GM18858 (cell line): ENCODE measurements at regions not wholly inside any gene's neighbourhood (a gene's known extent, or its start where the extent isn't known, plus 50 kb on each side); places are given as distances from the start of the nearest gene placed in this dataset.

Source experiments
- ATAC-seq: cut with Tn5 transposase; IDR thresholded peaks from one replicate; pipeline ENCODE4 v1.9.1; 2021; ENCODE audit not compliant: unreplicated experiment

DNA sequence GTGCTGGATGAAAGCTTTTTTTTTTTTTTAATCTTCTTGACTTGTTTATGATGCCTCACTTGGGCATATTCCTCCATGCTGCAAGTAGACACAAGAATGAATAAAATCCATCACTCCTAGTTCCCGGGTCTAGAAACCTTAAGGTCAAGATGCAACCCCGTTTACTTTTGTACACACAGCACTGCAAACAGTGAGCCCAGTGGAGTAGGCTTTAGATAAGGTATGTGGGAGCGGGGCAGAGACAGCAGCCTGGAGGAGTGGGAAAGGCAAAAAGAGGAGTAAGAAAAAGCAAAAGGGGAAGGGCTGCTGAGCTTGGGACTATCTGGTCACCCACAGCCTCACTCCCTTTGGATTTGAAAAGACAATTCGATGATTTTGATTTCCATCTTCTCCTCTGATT lies 429.8 kb upstream of the ARGLU1 start:
- ATAC-seq: no peak

DNA sequence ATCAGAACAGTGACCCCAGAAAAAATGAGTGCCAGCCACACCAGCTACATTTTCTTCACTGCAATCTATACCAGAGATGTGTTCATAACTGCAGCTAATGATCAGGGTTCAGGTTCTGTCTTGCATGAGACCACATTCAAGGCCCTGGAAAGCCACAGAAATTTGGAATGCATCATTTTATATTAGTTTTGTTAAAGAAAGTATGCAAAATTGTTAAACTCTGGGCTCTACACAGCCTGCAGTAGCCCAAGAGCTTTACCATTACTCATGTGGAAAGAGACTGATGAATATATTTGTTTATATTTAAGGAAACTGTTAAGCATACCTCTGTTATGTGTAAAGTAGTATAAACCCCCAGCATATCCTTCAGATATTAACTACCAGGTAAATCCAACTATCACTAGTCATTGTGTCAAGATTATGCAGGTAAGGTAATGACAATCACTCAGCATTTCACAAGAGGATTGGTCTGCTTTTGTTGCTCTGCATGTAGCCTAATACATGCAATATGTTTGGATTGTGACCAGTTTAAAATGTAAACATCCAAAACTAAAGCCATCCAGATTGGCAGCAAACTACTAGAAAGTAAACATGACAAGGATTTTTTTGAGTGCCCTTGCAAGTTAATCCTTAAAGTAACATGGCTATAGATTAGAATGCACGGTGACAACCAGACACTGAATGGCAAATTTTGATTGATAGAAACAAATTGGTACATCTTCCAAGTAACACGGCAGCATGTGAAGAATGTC lies 429.1 kb upstream of the ARGLU1 start:
- ATAC-seq: no peak

DNA sequence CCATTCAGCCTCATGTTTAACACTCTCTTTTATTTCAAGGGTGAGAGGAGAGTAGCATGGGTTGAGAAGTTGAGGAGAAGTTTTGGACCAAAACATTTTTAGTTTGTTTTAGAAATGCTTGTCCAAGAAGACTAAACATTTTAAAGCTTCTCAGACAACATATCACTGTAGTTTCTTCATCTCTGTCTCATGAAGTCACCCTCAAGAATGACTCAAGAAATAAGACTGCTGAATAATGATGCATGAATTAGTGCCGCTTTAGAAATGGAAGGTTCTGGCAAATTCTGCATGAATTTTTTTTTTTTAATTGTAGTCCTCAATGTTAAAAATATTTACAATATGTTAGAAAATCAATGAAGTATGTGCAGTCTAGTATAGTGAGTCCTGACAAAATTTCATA lies 422.7 kb upstream of the ARGLU1 start:
- no peak for ATAC-seq

DNA sequence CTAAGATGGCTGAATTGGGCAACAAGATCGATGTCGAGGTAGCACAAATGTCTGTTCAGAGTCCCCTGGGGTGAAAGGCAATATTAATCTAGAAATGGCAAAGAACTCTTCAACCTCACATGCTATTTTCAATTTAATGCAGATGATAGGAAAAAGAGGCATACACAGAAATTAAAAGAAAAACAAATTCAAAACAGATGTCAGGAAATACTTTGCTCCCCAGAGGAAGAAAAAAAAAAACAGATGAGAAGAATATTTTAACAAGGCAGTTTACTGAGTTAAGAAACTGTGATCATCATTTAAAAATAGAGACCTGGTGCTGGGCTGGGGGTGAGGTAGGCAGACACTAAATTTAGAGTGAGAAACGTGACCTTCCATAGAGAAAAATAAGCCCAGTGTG lies 421.9 kb upstream of the ARGLU1 start:
- ATAC-seq: no peak

DNA sequence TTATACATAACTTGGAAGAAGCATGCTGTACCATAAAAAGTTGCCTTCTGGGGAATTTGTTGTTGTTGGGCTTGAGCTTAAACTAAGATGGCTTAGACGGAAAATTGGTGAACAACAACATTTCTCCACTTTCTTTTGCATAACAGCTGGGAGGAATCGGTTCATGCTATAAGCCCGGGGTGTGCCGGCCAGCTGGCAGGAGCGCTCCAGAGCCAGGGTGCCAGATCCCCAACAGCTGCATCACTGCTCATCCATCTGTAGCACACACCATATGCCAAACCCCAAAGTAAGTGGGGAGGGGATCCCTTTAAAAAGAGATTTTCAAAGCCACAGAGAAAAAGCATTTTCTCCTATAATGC lies 419.5 kb upstream of the ARGLU1 start:
- ATAC-seq: no peak

DNA sequence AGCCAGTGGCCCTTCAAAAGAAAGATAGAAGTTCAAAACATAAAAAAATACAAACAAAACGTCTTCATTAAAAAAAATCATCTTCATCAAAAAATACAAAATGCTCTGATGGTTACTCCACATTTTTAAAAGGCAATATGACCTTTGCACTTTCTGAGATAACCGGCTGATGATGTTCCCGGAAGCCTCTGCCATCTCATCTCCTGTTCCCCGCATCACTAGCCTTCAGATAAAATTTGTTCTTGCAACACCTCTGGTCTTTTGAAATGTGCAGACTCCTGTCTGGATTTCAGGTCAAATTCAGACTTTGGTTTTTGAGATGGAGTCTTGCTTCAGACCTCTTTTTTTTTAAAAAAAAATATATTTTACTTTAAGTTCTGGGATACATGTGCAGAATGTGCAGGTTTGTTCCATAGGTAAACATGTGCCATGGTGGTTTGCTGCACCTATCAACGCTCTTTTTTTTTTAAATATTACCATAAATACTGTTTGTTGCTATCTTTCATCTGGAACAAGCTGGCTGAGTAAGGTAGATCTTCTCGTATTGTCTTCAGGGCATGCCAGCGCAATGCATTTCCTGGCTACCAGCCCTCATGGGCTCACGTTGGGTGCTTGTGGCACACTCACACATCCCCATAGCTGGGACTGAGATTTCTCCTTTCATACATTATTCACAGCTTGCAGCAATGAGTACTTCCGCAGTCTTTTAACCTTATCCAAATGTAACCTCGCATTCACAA lies 418.9 kb upstream of the ARGLU1 start:
- ATAC-seq: no peak

DNA sequence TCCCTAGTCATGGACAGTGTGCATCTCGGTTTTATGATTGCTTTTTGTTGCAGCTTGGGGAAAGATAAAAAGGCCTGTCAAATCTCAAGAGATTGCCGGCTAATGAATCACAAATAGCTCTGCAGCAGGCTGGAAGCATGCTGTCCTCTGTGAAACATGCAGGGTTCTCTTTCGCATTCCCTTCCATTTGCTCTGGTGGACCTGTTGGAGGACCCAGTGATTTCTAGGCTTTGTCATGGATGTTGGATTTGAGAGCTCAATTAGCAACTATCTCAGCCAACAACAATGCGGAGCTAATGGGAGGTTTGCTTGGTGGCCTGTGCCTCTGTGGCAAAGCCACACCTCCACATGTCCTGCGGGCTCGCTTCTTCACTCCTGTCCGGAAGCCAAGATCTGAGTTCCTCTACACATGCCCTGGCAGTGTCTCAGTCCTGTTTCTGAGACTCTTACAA lies 418.1 kb upstream of the ARGLU1 start:
- ATAC-seq: no peak

DNA sequence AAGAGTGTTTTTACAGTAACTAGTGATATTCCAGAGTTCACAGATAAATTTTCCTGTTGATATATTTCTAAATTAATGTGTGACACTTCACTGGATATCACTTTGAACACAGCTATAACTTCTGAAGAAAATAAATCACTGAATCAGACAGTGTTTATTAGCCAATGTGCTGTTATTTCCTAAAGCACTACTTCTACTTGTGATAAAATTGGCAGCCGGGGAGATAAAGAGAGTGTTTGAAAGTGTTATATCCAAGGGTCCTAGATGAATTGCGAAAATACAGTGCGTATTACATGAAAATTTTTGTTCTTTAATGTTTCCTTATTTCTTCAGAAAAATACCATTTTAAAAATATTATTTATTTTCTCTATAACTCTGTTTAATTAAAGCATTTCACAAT lies 417.5 kb upstream of the ARGLU1 start:
- ATAC-seq: no peak

DNA sequence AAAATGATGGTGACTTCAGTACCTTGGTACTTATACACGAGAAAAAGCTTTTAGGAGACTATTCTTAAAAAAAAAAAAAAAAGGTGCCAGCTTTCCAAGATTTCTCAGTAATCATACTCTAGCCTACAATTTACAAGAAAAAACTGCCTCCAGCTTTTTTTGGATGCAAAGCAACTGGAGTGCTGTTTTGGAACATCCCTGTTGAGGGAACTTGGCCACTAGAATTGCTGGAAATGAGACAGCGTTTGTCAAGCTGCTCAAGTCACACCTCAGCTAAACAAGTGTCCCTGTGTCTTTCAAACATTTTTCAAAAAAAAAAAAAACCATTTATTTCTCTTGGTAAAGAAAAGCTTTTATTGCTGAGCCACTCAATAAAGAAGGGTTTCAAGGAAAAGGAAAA lies 413.1 kb upstream of the ARGLU1 start:
- no peak for ATAC-seq

DNA sequence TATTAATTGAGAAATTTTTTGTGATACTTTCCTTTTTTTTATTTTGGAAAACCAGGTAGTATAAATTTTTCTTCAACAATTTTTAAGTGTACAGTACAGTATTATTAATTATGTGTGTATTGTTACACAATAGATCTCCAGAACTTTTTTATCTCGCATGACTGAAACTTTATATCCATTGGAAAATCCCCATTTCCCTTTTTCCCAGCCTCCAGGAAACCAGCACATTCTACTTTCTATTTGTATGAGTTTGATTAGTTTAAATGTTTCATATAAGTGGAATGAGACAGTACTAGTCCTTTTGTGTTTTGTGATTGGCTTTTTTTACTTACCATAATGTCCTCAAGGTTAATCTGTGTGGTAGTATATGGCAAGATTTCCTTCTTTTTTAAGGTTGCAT lies 399.5 kb upstream of the ARGLU1 start:
- no peak for ATAC-seq

DNA sequence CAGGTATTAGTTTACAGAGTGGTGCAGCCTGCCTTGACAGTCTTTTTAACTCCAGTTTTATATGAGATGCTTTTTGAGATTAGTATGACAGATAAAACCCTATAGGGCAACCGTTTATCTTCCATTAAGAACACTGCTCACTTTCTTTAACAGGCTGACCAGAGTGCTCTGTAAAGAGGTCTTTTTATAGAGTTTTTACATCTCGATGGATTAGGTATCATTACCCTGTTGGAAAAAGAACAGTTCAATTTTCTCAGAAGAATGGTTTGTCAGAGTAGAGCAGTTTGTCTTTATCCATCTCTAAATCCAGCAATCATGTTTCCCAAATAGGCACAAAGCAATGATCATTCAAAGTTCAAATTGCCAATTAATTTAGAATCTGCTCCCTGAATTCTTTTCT lies 395.2 kb upstream of the ARGLU1 start:
- ATAC-seq: no peak

DNA sequence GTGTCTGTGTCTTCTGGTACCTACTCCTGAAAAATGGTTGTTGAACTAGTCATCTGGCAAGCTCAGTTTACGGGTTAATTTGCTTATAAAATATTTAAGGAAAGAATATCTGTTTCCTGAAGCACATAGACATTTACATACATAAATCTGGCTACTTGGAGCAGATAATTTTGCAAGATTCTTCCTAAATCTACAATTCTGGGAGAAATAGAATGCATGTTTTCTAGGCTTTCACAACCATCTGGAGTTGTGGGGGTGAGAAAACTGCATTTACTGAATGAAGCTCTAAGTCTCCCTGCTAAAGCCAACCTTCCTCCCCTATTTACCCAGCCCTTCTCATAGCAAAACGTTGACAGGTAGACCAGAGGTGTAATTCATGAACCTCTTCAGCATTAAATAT lies 393.7 kb upstream of the ARGLU1 start:
- no peak for ATAC-seq

DNA sequence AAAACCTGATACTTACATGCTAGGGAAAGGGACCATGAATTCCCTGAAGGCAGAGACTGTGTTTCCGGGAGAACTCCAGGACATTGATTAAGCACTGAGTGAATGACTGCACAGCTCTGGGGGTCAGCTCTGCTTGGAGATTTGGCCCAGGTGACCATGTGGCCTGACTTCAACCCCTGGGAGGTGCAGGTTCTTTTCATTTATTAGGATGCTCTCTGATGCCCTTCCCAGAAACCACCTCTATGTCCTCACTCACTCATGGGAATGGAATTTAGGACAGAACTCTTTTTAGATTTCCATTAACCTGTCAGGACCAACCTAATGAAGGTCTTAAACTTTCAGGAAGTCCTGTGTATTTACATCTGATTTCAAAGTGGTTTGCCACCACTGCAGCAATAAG lies 393.3 kb upstream of the ARGLU1 start:
- ATAC-seq: no peak

DNA sequence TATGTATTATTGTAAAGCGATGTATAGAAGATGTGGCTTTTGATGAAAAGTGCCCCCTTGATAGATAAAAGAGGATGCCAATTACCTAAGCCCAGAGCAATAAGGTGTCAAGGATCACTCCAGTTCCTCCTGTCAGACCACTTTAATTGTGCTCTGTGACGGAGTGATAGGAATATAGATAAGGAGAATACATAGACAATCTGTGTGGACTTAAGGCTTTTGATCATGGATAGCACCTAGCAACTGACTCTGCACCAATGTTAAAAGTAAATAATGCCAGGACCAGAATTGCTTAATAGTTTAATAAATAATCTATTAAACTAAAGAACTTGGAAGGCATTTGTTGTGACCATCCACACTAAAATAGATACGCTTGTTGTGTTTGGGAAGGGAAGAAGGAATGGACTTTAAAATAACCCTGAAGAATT lies 390.7 kb upstream of the ARGLU1 start:
- ATAC-seq: no peak

DNA sequence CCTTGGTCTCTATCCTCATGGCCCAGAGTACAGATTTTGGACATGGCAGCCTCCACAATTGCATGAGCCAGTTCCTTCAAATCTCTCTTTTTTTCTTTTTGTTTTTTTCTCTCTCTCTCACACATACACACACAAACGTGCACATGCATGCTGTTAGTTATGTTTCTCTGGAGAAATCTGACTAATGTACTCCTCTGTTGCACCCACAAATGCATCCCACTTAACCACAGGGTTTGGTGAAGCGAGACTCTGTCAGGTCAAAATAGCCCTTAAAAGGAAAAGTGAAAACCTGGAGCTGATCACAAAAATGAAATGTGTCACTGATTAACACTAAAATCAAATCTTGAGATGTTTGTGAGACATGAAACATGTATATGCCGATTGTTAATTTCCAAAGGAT lies 374.6 kb upstream of the ARGLU1 start:
- ATAC-seq: no peak

DNA sequence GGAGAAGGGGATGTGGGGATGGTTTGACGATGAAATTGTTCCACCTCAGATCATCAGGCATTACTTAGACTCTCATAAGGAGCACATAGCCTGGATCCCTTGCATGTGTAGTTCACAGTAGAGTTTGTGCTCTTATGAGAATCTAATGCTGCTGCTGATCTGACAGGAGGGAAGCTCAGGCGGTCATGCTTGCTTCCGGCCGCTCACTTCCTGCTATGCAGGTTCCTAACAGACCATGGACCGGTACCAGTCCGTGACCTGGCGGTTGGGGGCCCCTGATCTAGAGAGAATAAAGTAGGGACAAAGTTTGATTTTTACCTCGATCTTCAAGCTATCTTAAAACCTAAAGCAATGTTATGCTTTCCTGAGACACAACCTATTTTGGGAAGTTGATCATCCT lies 373.8 kb upstream of the ARGLU1 start:
- ATAC-seq: no peak

DNA sequence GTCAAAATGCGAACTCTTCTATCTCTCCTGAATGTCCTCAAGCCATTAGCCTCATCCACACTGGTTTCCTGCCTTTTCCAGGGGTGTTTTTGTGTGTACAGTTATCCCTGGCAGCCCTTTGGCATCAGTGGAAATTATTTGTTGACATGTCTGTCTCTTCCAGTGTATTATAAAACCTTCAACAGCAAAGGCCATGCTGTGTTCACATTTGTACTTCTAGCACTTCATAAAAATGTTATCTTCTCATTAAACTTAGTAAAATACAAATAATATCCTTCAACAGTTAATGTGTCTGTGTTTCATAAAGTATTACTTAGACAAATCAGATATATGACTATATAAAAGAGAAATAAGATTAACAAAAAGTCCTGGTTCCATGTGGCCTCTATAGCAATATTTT lies 359.5 kb upstream of the ARGLU1 start:
- ATAC-seq: no peak

DNA sequence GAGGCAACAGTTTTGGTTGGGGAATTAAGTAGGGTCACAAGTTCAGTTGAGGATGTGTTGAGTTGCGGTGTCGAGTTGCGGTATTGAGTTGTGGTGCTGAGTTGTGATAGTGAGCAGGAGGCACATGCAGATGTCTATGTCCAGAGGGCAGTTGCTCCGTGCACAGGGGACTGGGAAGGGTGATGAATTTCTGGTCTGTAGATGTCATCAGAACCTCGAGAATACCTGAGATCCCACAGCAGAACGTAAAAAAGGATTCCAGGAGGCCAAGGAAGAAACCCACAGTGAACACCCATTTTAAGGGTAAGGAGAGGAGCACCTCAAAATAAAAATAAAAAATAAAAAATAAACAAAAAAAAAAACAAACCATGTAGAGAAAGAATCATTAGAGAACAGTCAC lies 354.4 kb upstream of the ARGLU1 start:
- no peak for ATAC-seq

DNA sequence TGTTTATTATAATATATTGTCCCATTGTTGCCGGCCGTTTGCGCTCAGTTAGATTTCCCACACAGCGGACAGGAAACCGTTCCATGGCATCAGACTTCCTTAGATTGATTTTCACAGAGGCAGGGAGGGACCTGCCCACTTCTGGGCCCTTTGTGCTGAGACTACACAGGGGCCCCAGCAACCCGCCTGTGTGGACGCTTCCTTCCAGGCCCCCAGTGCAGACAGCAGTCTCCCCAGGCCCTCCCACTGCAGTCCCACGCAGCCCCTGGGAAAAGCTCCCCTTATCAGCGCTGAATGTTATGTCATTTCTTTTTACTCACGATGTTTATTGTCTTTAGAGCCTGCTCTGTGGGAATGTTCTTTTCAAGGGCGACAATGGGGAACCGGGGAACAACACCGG lies 351.7 kb upstream of the ARGLU1 start:
- ATAC-seq: no peak

DNA sequence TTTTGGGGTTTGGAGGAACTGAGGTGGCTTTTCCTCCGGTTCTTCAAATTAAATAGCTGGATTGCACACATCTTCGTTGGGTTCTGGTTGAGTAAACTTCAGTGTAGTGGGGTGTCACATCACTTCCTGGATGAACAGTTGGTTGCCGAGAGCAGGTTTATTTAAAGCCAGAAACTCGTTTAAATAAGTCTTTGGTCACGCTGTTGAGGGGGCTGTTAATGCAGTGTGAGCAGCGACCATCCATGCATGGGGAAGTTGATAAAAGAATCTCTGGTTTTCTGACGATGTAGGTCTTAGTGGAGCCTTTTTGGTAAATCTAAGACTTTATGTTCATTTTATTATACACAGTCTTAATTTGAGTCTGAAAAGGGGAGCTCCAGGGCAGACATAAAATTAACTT lies 351.2 kb upstream of the ARGLU1 start:
- no peak for ATAC-seq

DNA sequence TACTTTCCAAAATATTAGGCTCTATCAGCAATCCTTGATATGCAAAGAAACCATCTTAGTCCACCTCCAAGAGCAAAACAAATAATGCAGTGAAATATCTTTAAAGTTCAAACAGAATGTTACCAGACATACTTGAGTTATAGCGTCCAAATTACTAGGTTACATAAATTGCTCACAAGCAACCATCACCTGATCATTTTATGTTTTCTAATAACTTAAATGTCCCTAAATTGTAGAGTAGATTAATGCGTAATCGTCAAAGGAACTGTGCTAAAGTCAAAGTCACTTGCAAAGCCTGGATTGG lies 350.6 kb upstream of the ARGLU1 start:
- ATAC-seq: no peak

DNA sequence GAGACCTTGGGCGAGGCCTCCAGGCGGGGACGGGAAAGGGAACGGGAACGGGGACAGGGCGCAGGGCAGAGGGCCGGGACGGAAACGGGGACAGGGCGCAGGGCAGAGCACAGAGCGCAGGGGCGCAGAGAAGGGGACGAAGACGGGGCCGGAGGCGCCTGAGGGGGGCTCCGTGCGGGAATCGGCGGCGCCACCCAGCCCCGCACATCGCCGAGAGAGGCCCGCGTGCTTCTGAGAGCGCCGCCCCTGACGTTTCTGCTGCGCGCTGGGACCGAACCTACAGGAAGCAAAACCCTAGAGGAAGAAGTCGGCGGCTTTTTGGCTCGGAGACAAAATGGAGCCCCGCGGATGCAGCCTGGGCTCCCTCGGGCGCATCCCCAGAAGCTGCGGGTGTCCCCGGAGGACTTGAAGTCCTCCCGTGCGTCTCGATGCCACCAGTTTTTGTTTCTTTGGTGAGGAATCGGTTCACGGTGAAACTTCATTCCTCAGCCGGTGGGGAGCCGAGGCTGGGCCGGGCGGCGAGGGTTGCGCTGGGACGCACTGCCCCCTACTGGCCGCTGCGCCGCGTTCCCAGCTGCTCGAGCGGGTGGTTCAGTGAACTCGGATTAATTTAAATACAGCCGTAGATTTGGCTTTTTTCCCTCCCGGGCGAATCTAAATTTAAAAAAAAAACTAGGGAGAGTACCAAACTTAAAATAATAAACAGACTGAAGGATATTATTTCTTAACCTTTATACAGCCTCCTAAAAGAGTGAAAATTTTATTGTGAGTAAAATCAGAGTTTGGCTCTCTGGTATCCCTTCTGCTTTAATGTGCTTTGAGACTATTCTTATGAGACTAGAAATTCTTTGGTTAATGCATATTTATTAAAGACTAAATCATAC lies 350.0 kb upstream of the ARGLU1 start:
- ATAC-seq: peak; percentile 93
